CD14-positive monocyte (primary cell): ENCODE measurements at regions not wholly inside any gene's neighbourhood (a gene's known extent, or its start where the extent isn't known, plus 50 kb on each side); places are given as distances from the start of the nearest gene placed in this dataset.

Experiments used
- DNase-seq, 3 donors: peaks; one replicate each; pipeline ENCODE4 v3.0.0-alpha.2; 2011 to 2022
- H2AFZ ChIP-seq: 2 replicates; pipeline ENCODE4 v1.6.0; 2012; ENCODE audit warnings: mild to moderate bottlenecking, low read depth, low read length, inconsistent platforms; ENCODE audit not compliant: insufficient read depth, poor library complexity, severe bottlenecking
- H3K27ac ChIP-seq, 2 donors: 1 replicate in 1 of 2; 2 replicates in 1 of 2; pipeline ENCODE4 v1.5.1; 2012 to 2013; ENCODE audit warnings: low read length in 2 of 2, control low read depth in 1 of 2, inconsistent platforms in 1 of 2, low read depth in 1 of 2, mild to moderate bottlenecking in 1 of 2
- H3K27me3 ChIP-seq, 2 donors: one replicate each; pipeline versions ENCODE4 v1.6.0 to v1.6.1; 2011 to 2013; ENCODE audit warnings: low read length in 2 of 2; ENCODE audit not compliant: control insufficient read depth in 2 of 2, insufficient read depth in 2 of 2
- H3K36me3 ChIP-seq, 2 donors: replicated peaks in 1 of 2; 1 replicate in 1 of 2; 2 replicates in 1 of 2; pipeline versions ENCODE4 v1.5.1 to v1.6.1; 2012 to 2013; ENCODE audit warnings: low read length in 2 of 2, control low read depth in 1 of 2, inconsistent platforms in 1 of 2, mild to moderate bottlenecking in 1 of 2; ENCODE audit not compliant: insufficient read depth in 2 of 2, control insufficient read depth in 1 of 2
- H3K4me1 ChIP-seq, 2 donors: 1 replicate in 1 of 2; 2 replicates in 1 of 2; pipeline versions ENCODE4 v1.5.1 to v1.6.1; 2012 to 2013; ENCODE audit warnings: low read length in 2 of 2, control low read depth in 1 of 2, inconsistent platforms in 1 of 2, mild to moderate bottlenecking in 1 of 2, moderate library complexity in 1 of 2; ENCODE audit not compliant: insufficient read depth in 2 of 2, control insufficient read depth in 1 of 2
- H3K4me2 ChIP-seq: replicated peaks from 2 replicates; pipeline ENCODE3; 2012; ENCODE audit warnings: low read length, moderate library complexity, mild to moderate bottlenecking; ENCODE audit not compliant: poor library complexity, severe bottlenecking; ENCODE audit errors: extremely low read depth
- H3K4me3 ChIP-seq, 3 experiments: fragments of 200-600 bp in 1 of 3; sonication (generic) in 1 of 3; replicated peaks in 1 of 3; 1 replicate in 2 of 3; 2 replicates in 1 of 3; pipeline ENCODE4 v1.5.1; 2011 to 2013; ENCODE audit warnings: low read length in 3 of 3, mild to moderate bottlenecking in 3 of 3, control low read depth in 2 of 3, low read depth in 2 of 3, inconsistent platforms in 1 of 3, moderate library complexity in 1 of 3
- H3K79me2 ChIP-seq: 2 replicates; pipeline ENCODE4 v1.6.0; 2012; ENCODE audit warnings: mild to moderate bottlenecking, control low read depth, inconsistent platforms, low read length, moderate library complexity; ENCODE audit not compliant: insufficient read depth
- H3K9ac ChIP-seq: 2 replicates; pipeline ENCODE4 v1.6.0; 2017; ENCODE audit warnings: low read length, mild to moderate bottlenecking; ENCODE audit not compliant: insufficient read depth, poor library complexity, severe bottlenecking
- H3K9me3 ChIP-seq, 2 donors: replicated peaks in 1 of 2; 1 replicate in 1 of 2; 2 replicates in 1 of 2; pipeline versions ENCODE4 v1.5.1 to v1.6.1; 2012 to 2013; ENCODE audit warnings: low read length in 2 of 2, control low read depth in 1 of 2; ENCODE audit not compliant: control insufficient read depth in 1 of 2, insufficient read depth in 1 of 2
- H4K20me1 ChIP-seq: 2 replicates; pipeline ENCODE4 v1.6.0; 2012; ENCODE audit warnings: mild to moderate bottlenecking, low read length, control low read depth, moderate library complexity; ENCODE audit not compliant: insufficient read depth
- H3K27ac Mint-ChIP-seq, 7 donors: one replicate each; pipeline ENCODE4 v1.8.0; 2020; ENCODE audit warnings: mild to moderate bottlenecking in 7 of 7, mixed read lengths in 7 of 7, moderate library complexity in 6 of 7, inconsistent platforms in 2 of 7
- H3K27me3 Mint-ChIP-seq, 3 donors: one replicate each; pipeline ENCODE4 v1.8.0; 2021 to 2022; ENCODE audit warnings: low read depth in 3 of 3, mild to moderate bottlenecking in 3 of 3, mixed read lengths in 3 of 3, moderate library complexity in 3 of 3, inconsistent platforms in 1 of 3
- H3K36me3 Mint-ChIP-seq, 2 donors: one replicate each; pipeline ENCODE4 v1.8.0; 2020; ENCODE audit warnings: mixed read lengths in 2 of 2, inconsistent platforms in 1 of 2, mild to moderate bottlenecking in 1 of 2
- H3K4me1 Mint-ChIP-seq: one replicate; pipeline ENCODE4 v1.8.0; 2020; ENCODE audit warnings: mild to moderate bottlenecking, mixed read lengths
- H3K4me3 Mint-ChIP-seq, 2 donors: one replicate each; pipeline ENCODE4 v1.8.0; 2020; ENCODE audit warnings: mild to moderate bottlenecking in 2 of 2, mixed read lengths in 2 of 2, moderate library complexity in 1 of 2
- H3K9me3 Mint-ChIP-seq, 7 donors: one replicate each; pipeline ENCODE4 v1.8.0; 2020 to 2022; ENCODE audit warnings: mixed read lengths in 7 of 7, mild to moderate bottlenecking in 6 of 7, moderate library complexity in 6 of 7, inconsistent platforms in 2 of 7
- WGBS: methylation state at CpG from one replicate; pipeline ENCODE4 v1.1.5; 2013; ENCODE audit warnings: missing lambda C conversion rate; ENCODE audit not compliant: insufficient coverage; 5-methylcytosine and 5-hydroxymethylcytosine counted together
- intact Hi-C, 2 donors: fragments of 100-400 bp; cut with micrococcal nuclease; formaldehyde crosslinking; loops; one replicate each; pipeline versions ENCODE4 v1.15.0 to v1.15.1; 2023
- TF ChIP-seq, protein P1 (sequence below): fragments of 200-600 bp; IDR thresholded peaks from one replicate; pipeline ENCODE4 v1.8.0; 2022; ENCODE audit warnings: antibody characterized with exemption, mild to moderate bottlenecking

DNA sequence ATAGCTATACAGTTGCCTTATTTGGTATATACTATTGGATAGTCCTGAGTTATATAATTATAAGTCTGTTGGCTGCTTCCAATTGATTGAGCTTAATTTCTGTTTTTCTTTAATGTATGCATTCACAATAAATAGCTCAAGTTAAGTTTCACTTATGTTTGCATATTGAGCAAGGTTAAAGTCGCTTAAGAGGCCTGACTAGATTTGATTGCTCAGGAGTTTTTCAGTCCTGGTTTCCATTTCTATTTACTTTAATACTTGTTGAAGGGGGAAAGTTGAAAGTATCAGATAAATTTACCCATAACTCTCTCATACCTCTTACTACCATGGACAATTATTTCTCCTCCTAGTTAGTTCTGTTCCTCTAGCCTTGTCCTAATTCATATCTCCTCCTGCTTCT, 294.7 kb downstream of the ARL4A start:
- no CpG with 5 or more reads among the region's 1 CpG for WGBS
- H3K27me3 Mint-ChIP-seq = no peaks in the 10 kb centered on the region
- H3K4me1 Mint-ChIP-seq = no peaks in the 10 kb centered on the region
- H3K27ac Mint-ChIP-seq = no peak overlapping the region
- intact Hi-C loops = no loop called here
- Histone ChIP-seq H3K4me2 (no peak overlapping the region), H3K27ac (no peak overlapping the region), H3K9me3 (no peaks in the 10 kb centered on the region), H3K36me3 (no peaks in the 10 kb centered on the region), H3K79me2 (no peaks in the 10 kb centered on the region), H3K4me3 (no peak overlapping the region), H3K4me1 (no peaks in the 10 kb centered on the region), H4K20me1 (no peaks in the 10 kb centered on the region), H3K27me3 (no peaks in the 10 kb centered on the region), H3K9ac (no peak overlapping the region), H2AFZ (no peak overlapping the region)
- no peak for DNase-seq
- TF ChIP-seq, protein P1, sequence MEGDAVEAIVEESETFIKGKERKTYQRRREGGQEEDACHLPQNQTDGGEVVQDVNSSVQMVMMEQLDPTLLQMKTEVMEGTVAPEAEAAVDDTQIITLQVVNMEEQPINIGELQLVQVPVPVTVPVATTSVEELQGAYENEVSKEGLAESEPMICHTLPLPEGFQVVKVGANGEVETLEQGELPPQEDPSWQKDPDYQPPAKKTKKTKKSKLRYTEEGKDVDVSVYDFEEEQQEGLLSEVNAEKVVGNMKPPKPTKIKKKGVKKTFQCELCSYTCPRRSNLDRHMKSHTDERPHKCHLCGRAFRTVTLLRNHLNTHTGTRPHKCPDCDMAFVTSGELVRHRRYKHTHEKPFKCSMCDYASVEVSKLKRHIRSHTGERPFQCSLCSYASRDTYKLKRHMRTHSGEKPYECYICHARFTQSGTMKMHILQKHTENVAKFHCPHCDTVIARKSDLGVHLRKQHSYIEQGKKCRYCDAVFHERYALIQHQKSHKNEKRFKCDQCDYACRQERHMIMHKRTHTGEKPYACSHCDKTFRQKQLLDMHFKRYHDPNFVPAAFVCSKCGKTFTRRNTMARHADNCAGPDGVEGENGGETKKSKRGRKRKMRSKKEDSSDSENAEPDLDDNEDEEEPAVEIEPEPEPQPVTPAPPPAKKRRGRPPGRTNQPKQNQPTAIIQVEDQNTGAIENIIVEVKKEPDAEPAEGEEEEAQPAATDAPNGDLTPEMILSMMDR = no peak
- no peaks in the 10 kb centered on the region for H3K9me3 Mint-ChIP-seq
- no peak overlapping the region for H3K4me3 Mint-ChIP-seq
- H3K36me3 Mint-ChIP-seq = no peaks in the 10 kb centered on the region

DNA sequence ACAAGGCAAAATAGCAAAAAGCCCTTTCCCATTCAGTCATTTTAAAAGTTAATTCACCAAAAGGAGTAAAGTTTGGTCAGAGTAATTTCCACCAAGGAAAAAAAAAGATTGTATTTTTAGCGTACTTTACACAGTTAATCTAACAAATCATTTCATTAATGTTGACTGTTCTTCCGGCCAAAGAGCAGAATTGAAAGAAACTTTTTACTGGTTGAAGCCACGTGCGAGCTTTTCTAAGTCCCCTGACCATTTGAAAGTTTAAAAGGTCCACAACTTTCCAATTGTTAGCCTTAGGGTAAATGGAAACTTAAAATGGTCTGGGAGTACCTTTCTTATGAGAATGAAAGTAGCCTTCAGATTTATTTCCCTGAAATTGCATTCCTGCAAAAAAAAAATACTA, 296.7 kb downstream of the ARL4A start:
- H3K4me3 Mint-ChIP-seq = no peak overlapping the region
- Histone ChIP-seq H3K27me3 (no peaks in the 10 kb centered on the region), H3K79me2 (no peaks in the 10 kb centered on the region), H3K9me3 (no peaks in the 10 kb centered on the region), H3K9ac (no peak overlapping the region), H2AFZ (no peak overlapping the region), H3K4me3 (no peak overlapping the region), H3K4me1 (no peaks in the 10 kb centered on the region), H3K27ac (no peak overlapping the region), H3K36me3 (no peaks in the 10 kb centered on the region), H3K4me2 (no peak overlapping the region), H4K20me1 (no peaks in the 10 kb centered on the region)
- no peaks in the 10 kb centered on the region for H3K4me1 Mint-ChIP-seq
- no peaks in the 10 kb centered on the region for H3K27me3 Mint-ChIP-seq
- TF ChIP-seq, protein P1 = no peak
- WGBS = no CpG with 5 or more reads among the region's 4 CpGs
- H3K36me3 Mint-ChIP-seq = no peaks in the 10 kb centered on the region
- DNase-seq = no peak
- H3K9me3 Mint-ChIP-seq = peaks cover 0 to 3% (median 0%) of the 10 kb centered on the region in 7 donors
- intact Hi-C loops = no loop called here
- no peak overlapping the region for H3K27ac Mint-ChIP-seq
